ENCODE measurements at regions not wholly inside any gene's neighbourhood (a gene's known extent, or its start where the extent isn't known, plus 50 kb on each side); places are given as distances from the start of the nearest gene placed in this dataset.

DNA sequence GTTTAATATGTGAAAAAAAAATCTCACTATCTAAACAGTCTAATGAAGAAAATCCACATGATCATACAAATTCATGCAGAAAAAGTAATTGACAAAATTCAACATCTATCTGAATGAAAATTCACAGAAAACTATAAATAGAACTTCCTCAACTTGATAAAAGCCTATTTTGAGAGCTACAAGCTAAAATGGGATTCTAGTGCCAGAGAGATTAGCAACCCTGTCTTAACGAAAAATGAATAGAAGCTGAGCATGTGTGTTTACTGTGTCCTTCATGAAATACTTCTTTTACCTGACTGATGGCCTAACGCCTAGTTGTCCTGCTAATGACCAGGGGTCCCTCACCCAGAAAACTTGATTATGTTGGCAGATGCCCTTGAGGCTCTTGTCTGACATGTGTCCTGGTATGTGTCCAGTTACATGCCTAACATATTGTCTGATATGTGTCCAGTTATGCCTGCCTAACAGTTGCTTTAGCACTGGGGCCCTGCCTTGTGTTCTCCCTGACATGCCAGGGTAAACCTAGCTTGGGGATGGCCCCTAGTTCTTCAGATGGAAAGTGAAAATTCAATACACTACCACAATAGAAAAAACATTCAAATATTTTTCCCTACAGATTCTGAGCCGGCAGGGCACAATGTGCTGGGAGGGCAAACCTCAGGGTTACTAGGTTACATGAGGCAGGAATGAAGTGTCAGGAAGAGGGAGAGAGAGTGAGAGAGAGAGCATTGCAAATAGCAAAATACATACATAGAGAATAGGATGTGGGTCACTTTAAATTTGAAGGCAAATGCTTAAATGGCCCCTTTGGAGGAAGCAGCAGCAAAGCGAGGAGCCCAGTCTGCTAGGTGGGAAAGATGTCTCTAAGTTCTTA, 834.0 kb downstream of the CDH11 start:
- Mint-ChIP-seq H3K27ac (no peak overlapping the region; a peak in 1 of 7 replicates), H3K4me3 (no peak overlapping the region), H3K36me3 (ENCODE audit: insufficient read depth in 1 of 3, low read depth in 3 of 3) (no peaks in the 10 kb centered on the region), H3K27me3 (ENCODE audit: low read depth) (no peaks in the 10 kb centered on the region), H3K4me1 (peaks cover 0 to 7% of the 10 kb centered on the region in 2 experiments; a peak in 1 of 4 replicates), H3K9me3 (no peaks in the 10 kb centered on the region)
- H2BK20ac ChIP-seq (ENCODE audit: low read depth, low read length, poor library complexity, severe bottlenecking) = no peak overlapping the region
- no peaks in the 10 kb centered on the region for H3K79me1 ChIP-seq (ENCODE audit: insufficient read depth, low read depth, low read length, poor library complexity, severe bottlenecking)
- no peak overlapping the region for H4K91ac ChIP-seq (ENCODE audit: insufficient read length, low read depth, low read length)
- H3T11ph ChIP-seq (ENCODE audit: low read length) = no peak overlapping the region
- H3K14ac ChIP-seq (ENCODE audit: insufficient read depth, low read length) = no peak overlapping the region
- H4K8ac ChIP-seq (replicated peaks; ENCODE audit: insufficient read length, low read depth, low read length) = no peak overlapping the region
- no CpG with 5 or more reads among the region's 4 CpGs for WGBS (ENCODE audit: extremely low coverage, insufficient read length, low lambda C conversion rate)
- no peak for DNase-seq
- no peaks in the 10 kb centered on the region for H3K4me1 ChIP-seq (ENCODE audit: insufficient read depth, low read length)
- H3K27ac ChIP-seq (ENCODE audit: insufficient read length, low read depth, low read length) = no peak overlapping the region
- H2BK5ac ChIP-seq (ENCODE audit: insufficient read length, low read length) = no peak overlapping the region
- H2BK15ac ChIP-seq (ENCODE audit: low read depth, low read length) = no peak overlapping the region
- H3K9me3 ChIP-seq (ENCODE audit: control insufficient read depth, low read depth, low read length) = no peaks in the 10 kb centered on the region
- H3K23ac ChIP-seq (ENCODE audit: insufficient read length, low read depth, low read length) = no peak overlapping the region
- H3K4ac ChIP-seq (ENCODE audit: low read depth, low read length) = no peak overlapping the region
- H3K56ac ChIP-seq (ENCODE audit: insufficient read length, low read depth, low read length) = no peak overlapping the region
- H4K20me1 ChIP-seq (ENCODE audit: control insufficient read depth, insufficient read depth, insufficient read length) = no peaks in the 10 kb centered on the region
- H4K5ac ChIP-seq (ENCODE audit: insufficient read length, low read depth, low read length) = no peak overlapping the region
- no peak for TF ChIP-seq CTCF (conservative IDR thresholded peaks at IDR 0.05)
- H3K18ac ChIP-seq (ENCODE audit: insufficient read length, low read depth, low read length) = no peak overlapping the region
- no peak overlapping the region for H2AFZ ChIP-seq (ENCODE audit: low read length)
- H3K4me2 ChIP-seq (ENCODE audit: insufficient read depth, insufficient read length, low read length) = no peak overlapping the region
- no peaks in the 10 kb centered on the region for H3K23me2 ChIP-seq (ENCODE audit: insufficient read length, low read depth, low read length, poor library complexity, severe bottlenecking)
- no peaks in the 10 kb centered on the region for H3K79me2 ChIP-seq (ENCODE audit: insufficient read depth, low read length)
- H2BK120ac ChIP-seq (ENCODE audit: low read depth, low read length, poor library complexity, severe bottlenecking) = no peak overlapping the region
- no peaks in the 10 kb centered on the region for H3K27me3 ChIP-seq (ENCODE audit: insufficient read depth, low read length)
- no peak overlapping the region for H2AK5ac ChIP-seq (ENCODE audit: insufficient read length, low read length)
- no peak overlapping the region for H3K9ac ChIP-seq (ENCODE audit: extremely low read depth, insufficient read length, low read length)
- no peak overlapping the region for H2BK12ac ChIP-seq (ENCODE audit: insufficient read length, low read depth, low read length)

Data from H9 (cell line).